Esophagus (tissue), 2 donors: ENCODE measurements at regions not wholly inside any gene's neighbourhood (a gene's known extent, or its start where the extent isn't known, plus 50 kb on each side); places are given as distances from the start of the nearest gene placed in this dataset.

Source experiments
- H3K27ac ChIP-seq, 2 donors: one replicate each; pipeline ENCODE4 v1.5.1; 2013; ENCODE audit warnings: low read depth in 2 of 2, mild to moderate bottlenecking in 2 of 2, inconsistent platforms in 1 of 2, low read length in 1 of 2, moderate library complexity in 1 of 2
- H3K27me3 ChIP-seq, 2 donors: one replicate each; pipeline ENCODE4 v1.6.1; 2013; ENCODE audit warnings: low read length in 2 of 2, control low read depth in 1 of 2, mild to moderate bottlenecking in 1 of 2; ENCODE audit not compliant: insufficient read depth in 2 of 2, control insufficient read depth in 1 of 2
- H3K36me3 ChIP-seq, 2 donors: one replicate each; pipeline ENCODE4 v1.6.1; 2013; ENCODE audit warnings: low read length in 1 of 2; ENCODE audit not compliant: control insufficient read depth in 2 of 2, insufficient read depth in 2 of 2
- H3K4me1 ChIP-seq, 2 donors: one replicate each; pipeline ENCODE4 v1.6.1; 2013; ENCODE audit warnings: low read length in 1 of 2; ENCODE audit not compliant: control insufficient read depth in 2 of 2, insufficient read depth in 2 of 2
- H3K4me3 ChIP-seq, 2 donors: one replicate each; pipeline ENCODE4 v1.5.1; 2013; ENCODE audit warnings: low read length in 2 of 2, mild to moderate bottlenecking in 2 of 2, low read depth in 1 of 2, moderate library complexity in 1 of 2
- H3K9me3 ChIP-seq, 2 donors: one replicate each; pipeline ENCODE4 v1.6.1; 2013; ENCODE audit warnings: mild to moderate bottlenecking in 2 of 2, low read depth in 1 of 2, low read length in 1 of 2, moderate library complexity in 1 of 2; ENCODE audit not compliant: control insufficient read depth in 2 of 2, insufficient read depth in 1 of 2
- WGBS, 2 donors: extraction: QIAGEN DNeasy Blood & Tissue Kit; methylation state at CpG; one replicate each; pipeline ENCODE4 v1.1.7; 2013; 5-methylcytosine and 5-hydroxymethylcytosine counted together
- donor health status: healthy with polysubstance abuse.
- donor health status: Bipolar disorder and iron deficiency.

GRCh38 chr14:22131749-22132476 lies 457.1 kb downstream of the DAD1 start:
- Histone ChIP-seq H3K9me3 (no peaks in the 10 kb centered on the region), H3K4me1 (no peaks in the 10 kb centered on the region), H3K27me3 (no peaks in the 10 kb centered on the region), H3K27ac (no peak overlapping the region), H3K36me3 (no peaks in the 10 kb centered on the region), H3K4me3 (no peak overlapping the region)
- 64 to 65% methylated on average over 4 of the region's 4 CpGs for WGBS, 2 donors

GRCh38 chr14:22124073-22124613 lies 450.5 kb upstream of the OR4E1 start:
- no peak overlapping the region for H3K27ac ChIP-seq
- no peaks in the 10 kb centered on the region for H3K36me3 ChIP-seq
- no peaks in the 10 kb centered on the region for H3K27me3 ChIP-seq
- no peaks in the 10 kb centered on the region for H3K9me3 ChIP-seq
- no peak overlapping the region for H3K4me3 ChIP-seq
- WGBS, 2 donors, result 84 to 93% methylated on average over 8 of the region's 8 CpGs
- H3K4me1 ChIP-seq, result no peaks in the 10 kb centered on the region

GRCh38 chr14:22122829-22123560 lies 449.4 kb upstream of the OR4E1 start:
- Histone ChIP-seq H3K27ac (no peak overlapping the region), H3K4me3 (no peak overlapping the region), H3K4me1 (no peaks in the 10 kb centered on the region), H3K36me3 (no peaks in the 10 kb centered on the region), H3K27me3 (no peaks in the 10 kb centered on the region), H3K9me3 (no peaks in the 10 kb centered on the region)
- WGBS, 2 donors, result 44 to 67% methylated on average over 3 of the region's 3 CpGs

GRCh38 chr14:22122227-22122818 lies 448.7 kb upstream of the OR4E1 start:
- no peaks in the 10 kb centered on the region for H3K27me3 ChIP-seq
- H3K9me3 ChIP-seq, result no peaks in the 10 kb centered on the region
- H3K36me3 ChIP-seq, result no peaks in the 10 kb centered on the region
- no peak overlapping the region for H3K4me3 ChIP-seq
- H3K4me1 ChIP-seq, result no peaks in the 10 kb centered on the region
- WGBS, 2 donors, result 62% methylated on average over 4 of the region's 4 CpGs
- H3K27ac ChIP-seq, result no peak overlapping the region

GRCh38 chr14:22118899-22119477 lies 445.4 kb upstream of the OR4E1 start:
- H3K4me1 ChIP-seq, result no peaks in the 10 kb centered on the region

GRCh38 chr14:22113401-22113800 lies 439.8 kb upstream of the OR4E1 start:
- Histone ChIP-seq H3K9me3 (no peaks in the 10 kb centered on the region), H3K27me3 (no peaks in the 10 kb centered on the region), H3K4me1 (no peaks in the 10 kb centered on the region), H3K36me3 (no peaks in the 10 kb centered on the region), H3K4me3 (no peak overlapping the region), H3K27ac (no peak overlapping the region)
- WGBS, 2 donors, result 93% methylated on average over 13 of the region's 13 CpGs

More at GRCh38 chr14:22118899-22119477, 445.4 kb upstream of the OR4E1 start:
- H3K36me3 ChIP-seq, result no peaks in the 10 kb centered on the region
- H3K4me3 ChIP-seq, result no peak overlapping the region
- 43 to 59% methylated on average over 3 of the region's 3 CpGs for WGBS, 2 donors
- no peak overlapping the region for H3K27ac ChIP-seq
- no peaks in the 10 kb centered on the region for H3K27me3 ChIP-seq
- H3K9me3 ChIP-seq, result no peaks in the 10 kb centered on the region

GRCh38 chr14:22112004-22112403 lies 438.4 kb upstream of the OR4E1 start:
- no peaks in the 10 kb centered on the region for H3K9me3 ChIP-seq
- H3K27me3 ChIP-seq, result no peaks in the 10 kb centered on the region
- no peaks in the 10 kb centered on the region for H3K4me1 ChIP-seq
- no peaks in the 10 kb centered on the region for H3K36me3 ChIP-seq
- H3K4me3 ChIP-seq, result no peak overlapping the region
- no peak overlapping the region for H3K27ac ChIP-seq
- WGBS, 2 donors, result 64 to 72% methylated on average over 3 of the region's 3 CpGs

GRCh38 chr14:22107753-22108152 lies 434.1 kb upstream of the OR4E1 start:
- no peaks in the 10 kb centered on the region for H3K9me3 ChIP-seq
- H3K4me3 ChIP-seq, result no peak overlapping the region
- H3K27ac ChIP-seq, result no peak overlapping the region
- H3K27me3 ChIP-seq, result no peaks in the 10 kb centered on the region
- H3K36me3 ChIP-seq, result no peaks in the 10 kb centered on the region
- H3K4me1 ChIP-seq, result no peaks in the 10 kb centered on the region
